ENCODE measurements at regions not wholly inside any gene's neighbourhood (a gene's known extent, or its start where the extent isn't known, plus 50 kb on each side); places are given as distances from the start of the nearest gene placed in this dataset.

DNA sequence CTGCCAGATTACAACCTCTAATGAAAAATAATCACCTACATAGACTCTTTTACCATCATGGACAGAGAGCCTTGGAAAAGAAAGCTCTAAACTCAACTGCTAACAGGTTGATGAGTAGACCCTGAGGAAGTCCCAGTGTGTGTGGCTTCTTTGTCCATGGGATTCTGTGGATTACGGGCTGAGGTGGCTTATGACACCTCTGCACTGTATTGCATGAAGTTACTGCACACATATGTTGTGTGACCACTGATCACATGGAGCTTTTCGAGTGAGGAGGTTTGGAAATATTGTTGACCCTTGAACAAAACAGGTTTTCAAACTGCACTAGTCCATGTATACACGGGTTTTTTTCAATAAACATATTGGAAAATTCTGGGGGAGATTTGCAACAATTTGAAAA is 124.4 kb downstream of the RIN2 start:
- Histone ChIP-seq H3K4me1 (replicated peaks; ENCODE audit: insufficient read depth) (peaks cover 73% of the 10 kb centered on the region), H3K27ac (no peak overlapping the region), H3K27me3 (ENCODE audit: insufficient read depth, low read depth) (no peaks in the 10 kb centered on the region), H2AFZ (no peak overlapping the region), H3K9me3 (ENCODE audit: insufficient read depth, low read depth) (no peaks in the 10 kb centered on the region), H3K4me2 (no peak overlapping the region), H3K4me3 (no peak overlapping the region), H3F3A (ENCODE audit: insufficient read depth, low read depth) (peaks cover 65% of the 10 kb centered on the region), H3K79me2 (ENCODE audit: low read depth) (no peaks in the 10 kb centered on the region), H4K20me1 (ENCODE audit: insufficient read depth) (no peaks in the 10 kb centered on the region), H3K36me3 (ENCODE audit: low read depth) (no peaks in the 10 kb centered on the region), H3K9me2 (ENCODE audit: insufficient read depth) (no peaks in the 10 kb centered on the region)
- intact Hi-C loops (cut with micrococcal nuclease; ENCODE audit: unreplicated experiment), result no loop called here
- TF ChIP-seq, protein P1, sequence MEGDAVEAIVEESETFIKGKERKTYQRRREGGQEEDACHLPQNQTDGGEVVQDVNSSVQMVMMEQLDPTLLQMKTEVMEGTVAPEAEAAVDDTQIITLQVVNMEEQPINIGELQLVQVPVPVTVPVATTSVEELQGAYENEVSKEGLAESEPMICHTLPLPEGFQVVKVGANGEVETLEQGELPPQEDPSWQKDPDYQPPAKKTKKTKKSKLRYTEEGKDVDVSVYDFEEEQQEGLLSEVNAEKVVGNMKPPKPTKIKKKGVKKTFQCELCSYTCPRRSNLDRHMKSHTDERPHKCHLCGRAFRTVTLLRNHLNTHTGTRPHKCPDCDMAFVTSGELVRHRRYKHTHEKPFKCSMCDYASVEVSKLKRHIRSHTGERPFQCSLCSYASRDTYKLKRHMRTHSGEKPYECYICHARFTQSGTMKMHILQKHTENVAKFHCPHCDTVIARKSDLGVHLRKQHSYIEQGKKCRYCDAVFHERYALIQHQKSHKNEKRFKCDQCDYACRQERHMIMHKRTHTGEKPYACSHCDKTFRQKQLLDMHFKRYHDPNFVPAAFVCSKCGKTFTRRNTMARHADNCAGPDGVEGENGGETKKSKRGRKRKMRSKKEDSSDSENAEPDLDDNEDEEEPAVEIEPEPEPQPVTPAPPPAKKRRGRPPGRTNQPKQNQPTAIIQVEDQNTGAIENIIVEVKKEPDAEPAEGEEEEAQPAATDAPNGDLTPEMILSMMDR (conservative IDR thresholded peaks at IDR 0.05), result no peak
- TF ChIP-seq EZH2 (IDR thresholded peaks at IDR 0.05; ENCODE audit: low read depth), result no peak
- no TSS peak for BruUV-seq (replicated peaks)
- DNase-seq, result no peak
- POLR2A ChIA-PET (ENCODE audit: unreplicated experiment), result interaction anchor here (0.5 kb wide), 1 partner anchor 86 kb away, joined by 3 read pairs; no protein-coding TSS in a partner anchor
- CTCF ChIA-PET, result interaction anchor here (0.6 kb wide), 1 partner anchor 43 kb away, joined by 5 read pairs; no protein-coding TSS in a partner anchor

DNA sequence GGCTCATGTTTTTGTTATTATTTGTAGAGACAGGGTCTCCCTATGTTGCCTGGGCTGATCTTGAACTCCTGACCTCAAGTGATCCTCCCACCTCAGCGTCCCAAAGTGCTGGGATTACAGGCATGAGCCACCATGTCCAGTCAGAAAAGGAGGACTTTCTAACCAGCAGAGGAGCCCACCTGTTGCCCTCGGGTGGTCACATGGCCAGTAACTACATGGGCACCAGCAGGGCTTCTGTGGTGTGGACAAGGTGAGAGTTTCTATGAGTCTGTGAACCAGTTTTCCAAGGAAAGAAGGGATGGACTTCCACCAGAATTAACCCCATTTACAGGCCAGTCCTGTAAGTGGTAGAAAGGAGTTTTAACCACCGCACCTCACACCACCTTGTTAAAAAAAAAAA is 125.4 kb downstream of the RIN2 start:
- H3K9me2 ChIP-seq (ENCODE audit: insufficient read depth), result no peaks in the 10 kb centered on the region
- no peaks in the 10 kb centered on the region for H3K27me3 ChIP-seq (ENCODE audit: insufficient read depth, low read depth)
- no peak for TF ChIP-seq EZH2 (IDR thresholded peaks at IDR 0.05; ENCODE audit: low read depth)
- TF ChIP-seq, protein P1 (conservative IDR thresholded peaks at IDR 0.05), result no peak
- CTCF ChIA-PET, result interaction anchor here (0.6 to 1.5 kb wide), 2 partner anchors 88 to 109 kb away, joined by 3 to 5 read pairs; no protein-coding TSS in a partner anchor
- BruUV-seq (replicated peaks), result no TSS peak
- POLR2A ChIA-PET (ENCODE audit: unreplicated experiment), result no interaction called here
- peaks cover 65% of the 10 kb centered on the region for H3F3A ChIP-seq (ENCODE audit: insufficient read depth, low read depth)
- H3K4me1 ChIP-seq (replicated peaks; ENCODE audit: insufficient read depth), result peaks cover 73% of the 10 kb centered on the region
- no peak for DNase-seq
- H3K27ac ChIP-seq, result peak overlapping the region; percentile 96
- no peak overlapping the region for H3K4me3 ChIP-seq
- no peak overlapping the region for H3K4me2 ChIP-seq
- H3K36me3 ChIP-seq (ENCODE audit: low read depth), result no peaks in the 10 kb centered on the region
- H2AFZ ChIP-seq, result no peak overlapping the region
- H3K9me3 ChIP-seq (ENCODE audit: insufficient read depth, low read depth), result no peaks in the 10 kb centered on the region
- H3K79me2 ChIP-seq (ENCODE audit: low read depth), result no peaks in the 10 kb centered on the region
- no peaks in the 10 kb centered on the region for H4K20me1 ChIP-seq (ENCODE audit: insufficient read depth)
- intact Hi-C loops (cut with micrococcal nuclease; ENCODE audit: unreplicated experiment), result no loop called here

DNA sequence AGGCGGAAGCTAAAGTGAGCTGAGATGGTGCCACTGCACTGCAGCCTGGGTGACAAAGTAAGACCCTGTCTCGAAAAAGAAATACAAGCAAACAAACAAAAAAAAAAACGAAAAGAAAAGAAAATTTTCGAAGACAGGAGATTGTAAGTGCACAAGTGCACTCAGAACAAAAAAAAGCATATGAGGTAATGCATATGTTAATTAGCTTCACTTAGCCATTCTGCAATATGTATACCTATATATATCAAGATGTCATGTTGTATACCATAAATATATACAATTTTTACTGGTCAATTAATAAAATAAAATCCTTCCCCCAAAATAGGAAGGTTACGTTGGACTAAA is 127.5 kb downstream of the RIN2 start:
- no peak for DNase-seq
- BruUV-seq (replicated peaks), result no TSS peak
- H3K36me3 ChIP-seq (ENCODE audit: low read depth), result no peaks in the 10 kb centered on the region
- TF ChIP-seq EZH2 (IDR thresholded peaks at IDR 0.05; ENCODE audit: low read depth), result no peak
- TF ChIP-seq, protein P1 (conservative IDR thresholded peaks at IDR 0.05), result no peak
- intact Hi-C loops (cut with micrococcal nuclease; ENCODE audit: unreplicated experiment), result loop anchor here (1.0 to 2.0 kb wide), 5 partner anchors 49 to 193 kb away; no protein-coding TSS in a partner anchor
- no peak overlapping the region for H2AFZ ChIP-seq
- peak overlapping the region; percentile 45; the same call in 1 of the 2 replicates for H3K4me3 ChIP-seq
- ChIA-PET POLR2A (ENCODE audit: unreplicated experiment) (interaction anchor here (0.7 to 1.1 kb wide), 3 partner anchors 49 to 109 kb away, joined by 7 to 18 read pairs (median 13); no protein-coding TSS in a partner anchor), CTCF (interaction anchor here (0.9 to 2.1 kb wide), 3 partner anchors 90 to 108 kb away, joined by 3 to 7 read pairs (median 3); no protein-coding TSS in a partner anchor)
- peaks cover 46% of the 10 kb centered on the region for H3F3A ChIP-seq (ENCODE audit: insufficient read depth, low read depth)
- H3K4me1 ChIP-seq (replicated peaks; ENCODE audit: insufficient read depth), result peaks cover 60% of the 10 kb centered on the region
- H3K27ac ChIP-seq, result peak overlapping the region; percentile 96
- H3K9me2 ChIP-seq (ENCODE audit: insufficient read depth), result no peaks in the 10 kb centered on the region
- H3K9me3 ChIP-seq (ENCODE audit: insufficient read depth, low read depth), result no peaks in the 10 kb centered on the region
- no peaks in the 10 kb centered on the region for H4K20me1 ChIP-seq (ENCODE audit: insufficient read depth)
- H3K79me2 ChIP-seq (ENCODE audit: low read depth), result no peaks in the 10 kb centered on the region
- peak overlapping the region; percentile 75 for H3K4me2 ChIP-seq
- H3K27me3 ChIP-seq (ENCODE audit: insufficient read depth, low read depth), result no peaks in the 10 kb centered on the region
